Chondrocyte (in vitro differentiated cells): ENCODE measurements at regions not wholly inside any gene's neighbourhood (a gene's known extent, or its start where the extent isn't known, plus 50 kb on each side); places are given as distances from the start of the nearest gene placed in this dataset.

ENCODE experiments used
- DNase-seq: peaks from one replicate; pipeline ENCODE4 v3.0.0; 2021; ENCODE audit warnings: mixed read lengths, low spot score
- H3K27ac Mint-ChIP-seq: one replicate; pipeline ENCODE4 v1.8.0; 2021; ENCODE audit warnings: mild to moderate bottlenecking, moderate library complexity, mixed read lengths; ENCODE audit not compliant: unreplicated experiment
- H3K27me3 Mint-ChIP-seq: 2 replicates; pipeline ENCODE4 v1.8.0; 2021; ENCODE audit warnings: low read depth, mixed read lengths
- H3K36me3 Mint-ChIP-seq: 2 replicates; pipeline ENCODE4 v1.8.0; 2021; ENCODE audit warnings: low read depth, mixed read lengths
- H3K4me1 Mint-ChIP-seq: 2 replicates; pipeline ENCODE4 v1.8.0; 2021; ENCODE audit warnings: low read depth, mild to moderate bottlenecking, mixed read lengths
- H3K4me3 Mint-ChIP-seq: one replicate; pipeline ENCODE4 v1.8.0; 2021; ENCODE audit warnings: mild to moderate bottlenecking, moderate library complexity, mixed read lengths; ENCODE audit not compliant: unreplicated experiment
- H3K9me3 Mint-ChIP-seq: 2 replicates; pipeline ENCODE4 v1.8.0; 2021; ENCODE audit warnings: low read depth, mixed read lengths
- TF ChIP-seq, protein P1 (sequence below): fragments of 200-600 bp; sonication (generic); IDR thresholded peaks from 2 replicates; pipeline ENCODE4 v1.5.0; 2021; ENCODE audit warnings: antibody characterized with exemption, mild to moderate bottlenecking, moderate library complexity

DNA sequence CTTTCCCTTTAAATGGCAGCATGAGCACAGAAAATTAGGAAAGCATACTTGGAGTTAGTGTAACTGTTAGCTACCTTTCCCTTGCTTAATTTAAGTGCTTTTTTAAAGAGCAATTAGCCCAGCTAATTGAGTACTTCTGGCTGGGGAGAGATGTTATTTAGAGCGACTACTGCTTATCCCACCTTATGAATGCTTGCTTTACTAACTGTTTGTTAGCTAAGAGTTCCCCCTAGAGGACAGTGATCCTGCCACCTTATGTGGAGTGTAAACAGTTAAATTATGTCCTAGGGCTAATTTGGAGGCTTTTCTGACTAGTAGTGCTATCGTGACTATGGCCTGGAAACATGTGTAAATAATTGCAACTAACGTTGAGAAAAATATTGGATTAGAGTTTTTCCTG is 909.4 kb downstream of the FSTL5 start:
- Mint-ChIP-seq H3K4me1 (no peaks in the 10 kb centered on the region), H3K27ac (no peak overlapping the region), H3K27me3 (peaks cover under 1% of the 10 kb centered on the region), H3K36me3 (peaks cover 2% of the 10 kb centered on the region), H3K4me3 (no peak overlapping the region), H3K9me3 (peaks cover 17% of the 10 kb centered on the region)
- TF ChIP-seq, protein P1, sequence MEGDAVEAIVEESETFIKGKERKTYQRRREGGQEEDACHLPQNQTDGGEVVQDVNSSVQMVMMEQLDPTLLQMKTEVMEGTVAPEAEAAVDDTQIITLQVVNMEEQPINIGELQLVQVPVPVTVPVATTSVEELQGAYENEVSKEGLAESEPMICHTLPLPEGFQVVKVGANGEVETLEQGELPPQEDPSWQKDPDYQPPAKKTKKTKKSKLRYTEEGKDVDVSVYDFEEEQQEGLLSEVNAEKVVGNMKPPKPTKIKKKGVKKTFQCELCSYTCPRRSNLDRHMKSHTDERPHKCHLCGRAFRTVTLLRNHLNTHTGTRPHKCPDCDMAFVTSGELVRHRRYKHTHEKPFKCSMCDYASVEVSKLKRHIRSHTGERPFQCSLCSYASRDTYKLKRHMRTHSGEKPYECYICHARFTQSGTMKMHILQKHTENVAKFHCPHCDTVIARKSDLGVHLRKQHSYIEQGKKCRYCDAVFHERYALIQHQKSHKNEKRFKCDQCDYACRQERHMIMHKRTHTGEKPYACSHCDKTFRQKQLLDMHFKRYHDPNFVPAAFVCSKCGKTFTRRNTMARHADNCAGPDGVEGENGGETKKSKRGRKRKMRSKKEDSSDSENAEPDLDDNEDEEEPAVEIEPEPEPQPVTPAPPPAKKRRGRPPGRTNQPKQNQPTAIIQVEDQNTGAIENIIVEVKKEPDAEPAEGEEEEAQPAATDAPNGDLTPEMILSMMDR: no peak
- no peak for DNase-seq

GRCh38 chr4:161252520-161253141 is 911.2 kb downstream of the FSTL5 start:
- Mint-ChIP-seq H3K4me1 (no peaks in the 10 kb centered on the region), H3K27me3 (no peaks in the 10 kb centered on the region), H3K36me3 (peaks cover 2% of the 10 kb centered on the region), H3K9me3 (peaks cover 17% of the 10 kb centered on the region), H3K4me3 (no peak overlapping the region), H3K27ac (no peak overlapping the region)
- TF ChIP-seq, protein P1: peak; percentile 78
- no peak for DNase-seq

- Mint-ChIP-seq H3K27me3 (no peaks in the 10 kb centered on the region), H3K36me3 (peaks cover 2% of the 10 kb centered on the region)
These were observed 913.9 kb downstream of the FSTL5 start for GRCh38 chr4:161249779-161250440.

GRCh38 chr4:161248880-161249279 is 914.9 kb downstream of the FSTL5 start:
- no peaks in the 10 kb centered on the region for H3K4me1 Mint-ChIP-seq
- no peaks in the 10 kb centered on the region for H3K27me3 Mint-ChIP-seq
- peaks cover 4% of the 10 kb centered on the region for H3K9me3 Mint-ChIP-seq
- H3K36me3 Mint-ChIP-seq: no peaks in the 10 kb centered on the region
- TF ChIP-seq, protein P1: no peak
- no peak overlapping the region for H3K27ac Mint-ChIP-seq
- H3K4me3 Mint-ChIP-seq: no peak overlapping the region
- DNase-seq: no peak

More at GRCh38 chr4:161249779-161250440, 913.9 kb downstream of the FSTL5 start:
- no peaks in the 10 kb centered on the region for H3K4me1 Mint-ChIP-seq
- H3K4me3 Mint-ChIP-seq: no peak overlapping the region
- no peak overlapping the region for H3K27ac Mint-ChIP-seq
- peaks cover 3% of the 10 kb centered on the region for H3K9me3 Mint-ChIP-seq
- no peak for DNase-seq
- TF ChIP-seq, protein P1: no peak

GRCh38 chr4:161247831-161248230 is 916.0 kb downstream of the FSTL5 start:
- Mint-ChIP-seq H3K4me1 (no peaks in the 10 kb centered on the region), H3K9me3 (peaks cover 4% of the 10 kb centered on the region), H3K27ac (no peak overlapping the region), H3K36me3 (no peaks in the 10 kb centered on the region), H3K4me3 (no peak overlapping the region), H3K27me3 (no peaks in the 10 kb centered on the region)
- TF ChIP-seq, protein P1: no peak
- no peak for DNase-seq
